ENCODE measurements at regions not wholly inside any gene's neighbourhood (a gene's known extent, or its start where the extent isn't known, plus 50 kb on each side); places are given as distances from the start of the nearest gene placed in this dataset.

DNA sequence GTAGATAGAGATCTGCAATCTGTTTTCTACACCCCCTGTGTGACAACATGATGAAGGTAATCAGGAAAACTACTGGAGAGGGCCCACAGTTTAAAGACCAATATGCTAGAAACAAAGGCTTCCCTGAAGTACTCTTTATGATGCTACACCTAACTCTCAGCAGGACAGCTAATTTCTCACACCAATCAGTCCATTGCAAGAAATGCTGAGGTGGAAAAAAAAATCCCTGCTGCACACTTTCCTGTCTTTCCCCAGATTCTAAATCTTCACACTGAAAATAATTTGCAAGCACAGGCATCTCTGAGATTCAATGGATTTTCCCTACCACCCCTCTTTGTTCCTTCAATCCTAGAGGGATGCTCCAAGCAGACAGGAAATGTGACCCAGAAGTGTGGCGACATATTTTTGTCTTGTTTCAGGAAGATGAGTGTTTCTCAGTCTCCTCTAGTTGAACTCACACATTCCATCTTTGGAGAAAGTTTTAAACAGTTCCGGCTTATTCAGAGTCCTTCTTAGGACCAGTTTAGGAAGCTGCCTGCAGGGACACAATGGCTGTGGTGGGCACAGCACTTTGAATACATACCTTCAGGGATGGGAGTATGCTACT lies 671.6 kb downstream of the DIAPH3 start:
- Histone ChIP-seq H3K4me3 (no peak overlapping the region), H3K9me3 (ENCODE audit: low read depth) (no peaks in the 10 kb centered on the region), H3K27me3 (no peaks in the 10 kb centered on the region), H3K36me3 (no peaks in the 10 kb centered on the region), H3K4me1 (ENCODE audit: low read depth) (peaks cover 27% of the 10 kb centered on the region), H3K27ac (no peak overlapping the region)
- TF ChIP-seq CTCF (IDR thresholded peaks at IDR 0.05; ENCODE audit: low read depth, low read length) = no peak
- DNase-seq (ENCODE audit: low read depth in 1 of 2, low spot score in 1 of 2) = no peak

- Histone ChIP-seq H3K27me3 (no peaks in the 10 kb centered on the region), H3K4me3 (no peak overlapping the region), H3K36me3 (no peaks in the 10 kb centered on the region), H3K9me3 (ENCODE audit: low read depth) (no peaks in the 10 kb centered on the region), H3K4me1 (ENCODE audit: low read depth) (peaks cover 30% of the 10 kb centered on the region), H3K27ac (no peak overlapping the region)
- TF ChIP-seq CTCF (IDR thresholded peaks at IDR 0.05; ENCODE audit: low read depth, low read length) = no peak
- no peak for DNase-seq (ENCODE audit: low read depth in 1 of 2, low spot score in 1 of 2)
Measured at GRCh38 chr13:59493436-59493965, 670.2 kb downstream of the DIAPH3 start.

GRCh38 chr13:59494151-59494550 lies 669.6 kb downstream of the DIAPH3 start:
- no peaks in the 10 kb centered on the region for H3K9me3 ChIP-seq (ENCODE audit: low read depth)
- H3K4me3 ChIP-seq = no peak overlapping the region
- no peak for DNase-seq (ENCODE audit: low read depth in 1 of 2, low spot score in 1 of 2)
- TF ChIP-seq CTCF (IDR thresholded peaks at IDR 0.05; ENCODE audit: low read depth, low read length) = no peak
- H3K27ac ChIP-seq = no peak overlapping the region
- H3K4me1 ChIP-seq (ENCODE audit: low read depth) = peaks cover 30% of the 10 kb centered on the region
- H3K27me3 ChIP-seq = no peaks in the 10 kb centered on the region
- H3K36me3 ChIP-seq = no peaks in the 10 kb centered on the region

- no peaks in the 10 kb centered on the region for H3K27me3 ChIP-seq
- no peak for TF ChIP-seq CTCF (IDR thresholded peaks at IDR 0.05; ENCODE audit: low read depth, low read length)
- H3K27ac ChIP-seq = no peak overlapping the region
- no peaks in the 10 kb centered on the region for H3K36me3 ChIP-seq
- H3K4me3 ChIP-seq = no peak overlapping the region
- peaks cover 30% of the 10 kb centered on the region for H3K4me1 ChIP-seq (ENCODE audit: low read depth)
- no peaks in the 10 kb centered on the region for H3K9me3 ChIP-seq (ENCODE audit: low read depth)
- DNase-seq (ENCODE audit: low read depth in 1 of 2, low spot score in 1 of 2) = peak in 1 of 2 donors; percentile 85
Measured at GRCh38 chr13:59494560-59494970, 669.2 kb downstream of the DIAPH3 start.

GRCh38 chr13:59495299-59495698 lies 668.4 kb downstream of the DIAPH3 start:
- Histone ChIP-seq H3K27ac (no peak overlapping the region), H3K27me3 (no peaks in the 10 kb centered on the region), H3K4me1 (ENCODE audit: low read depth) (peaks cover 30% of the 10 kb centered on the region), H3K4me3 (no peak overlapping the region), H3K9me3 (ENCODE audit: low read depth) (no peaks in the 10 kb centered on the region), H3K36me3 (no peaks in the 10 kb centered on the region)
- no peak for DNase-seq (ENCODE audit: low read depth in 1 of 2, low spot score in 1 of 2)
- TF ChIP-seq CTCF (IDR thresholded peaks at IDR 0.05; ENCODE audit: low read depth, low read length) = no peak
